Left ventricle myocardium inferior (tissue), 1 donor: ENCODE measurements at regions not wholly inside any gene's neighbourhood (a gene's known extent, or its start where the extent isn't known, plus 50 kb on each side); places are given as distances from the start of the nearest gene placed in this dataset.

Source experiments
- DNase-seq: peaks from one replicate; pipeline ENCODE4 v3.0.0-alpha.2; 2020
- H3K27ac ChIP-seq: fragments of 200-600 bp; replicated peaks from 2 replicates; pipeline ENCODE4 v1.8.0; 2021
- H3K27me3 ChIP-seq: fragments of 200-600 bp; 2 replicates; pipeline ENCODE4 v1.8.0; 2021; ENCODE audit warnings: low read depth
- H3K36me3 ChIP-seq: fragments of 200-600 bp; 2 replicates; pipeline ENCODE4 v1.8.0; 2021
- H3K4me1 ChIP-seq: fragments of 200-600 bp; 2 replicates; pipeline ENCODE4 v1.8.0; 2021
- H3K4me3 ChIP-seq: fragments of 200-600 bp; 2 replicates; pipeline ENCODE4 v1.8.0; 2021; ENCODE audit warnings: mild to moderate bottlenecking, moderate library complexity
- H3K9me3 ChIP-seq: fragments of 200-600 bp; replicated peaks from 2 replicates; pipeline ENCODE4 v1.8.0; 2021
- CTCF ChIP-seq: fragments of 200-600 bp; IDR thresholded peaks from 2 replicates; pipeline ENCODE4 v1.8.0; 2021; ENCODE audit warnings: antibody characterized with exemption, mild to moderate bottlenecking, borderline replicate concordance
- intact Hi-C: fragments of 100-400 bp; cut with micrococcal nuclease; formaldehyde crosslinking; loops from one replicate; pipeline ENCODE4 v1.11.0; 2022
- donor health status: DM: no; HTN: yes; CAD: no; lungs with severe emphysema.

- Histone ChIP-seq H3K27ac (no peak overlapping the region), H3K36me3 (no peaks in the 10 kb centered on the region), H3K9me3 (no peaks in the 10 kb centered on the region), H3K4me1 (no peaks in the 10 kb centered on the region), H3K27me3 (peaks cover 32% of the 10 kb centered on the region), H3K4me3 (no peak overlapping the region)
- TF ChIP-seq CTCF: no peak
- intact Hi-C loops: no loop called here
- DNase-seq: no peak
These were observed 230.6 kb upstream of the TENM4 start for GRCh38 chr11:79671401-79671800.

GRCh38 chr11:79670882-79671281 is 230.1 kb upstream of the TENM4 start:
- TF ChIP-seq CTCF: no peak
- no peak overlapping the region for H3K4me3 ChIP-seq
- H3K27ac ChIP-seq: no peak overlapping the region
- no peaks in the 10 kb centered on the region for H3K36me3 ChIP-seq
- DNase-seq: no peak
- peaks cover 26% of the 10 kb centered on the region for H3K27me3 ChIP-seq
- intact Hi-C loops: no loop called here
- H3K9me3 ChIP-seq: no peaks in the 10 kb centered on the region
- no peaks in the 10 kb centered on the region for H3K4me1 ChIP-seq

GRCh38 chr11:79668575-79668974 is 227.7 kb upstream of the TENM4 start:
- Histone ChIP-seq H3K36me3 (no peaks in the 10 kb centered on the region), H3K27me3 (peaks cover 26% of the 10 kb centered on the region), H3K4me1 (no peaks in the 10 kb centered on the region), H3K27ac (no peak overlapping the region), H3K9me3 (no peaks in the 10 kb centered on the region), H3K4me3 (no peak overlapping the region)
- peak; percentile 15 for DNase-seq
- intact Hi-C loops: no loop called here
- TF ChIP-seq CTCF: no peak

- H3K9me3 ChIP-seq: no peaks in the 10 kb centered on the region
- H3K36me3 ChIP-seq: no peaks in the 10 kb centered on the region
- no peak for TF ChIP-seq CTCF
- DNase-seq: no peak
- intact Hi-C loops: no loop called here
- H3K4me3 ChIP-seq: no peak overlapping the region
- H3K27ac ChIP-seq: no peak overlapping the region
- peaks cover 26% of the 10 kb centered on the region for H3K27me3 ChIP-seq
- H3K4me1 ChIP-seq: no peaks in the 10 kb centered on the region
These were observed 226.6 kb upstream of the TENM4 start for GRCh38 chr11:79667380-79667779.

- Histone ChIP-seq H3K4me3 (no peak overlapping the region), H3K27ac (no peak overlapping the region), H3K9me3 (no peaks in the 10 kb centered on the region), H3K27me3 (peaks cover 46% of the 10 kb centered on the region), H3K36me3 (no peaks in the 10 kb centered on the region), H3K4me1 (no peaks in the 10 kb centered on the region)
- no peak for DNase-seq
- TF ChIP-seq CTCF: no peak
- intact Hi-C loops: no loop called here
These were observed 222.2 kb upstream of the TENM4 start for GRCh38 chr11:79663017-79663416.

GRCh38 chr11:79661373-79661772 is 220.5 kb upstream of the TENM4 start:
- TF ChIP-seq CTCF: no peak
- no peaks in the 10 kb centered on the region for H3K36me3 ChIP-seq
- DNase-seq: no peak
- peaks cover 38% of the 10 kb centered on the region for H3K27me3 ChIP-seq
- H3K9me3 ChIP-seq: no peaks in the 10 kb centered on the region
- intact Hi-C loops: no loop called here
- no peak overlapping the region for H3K4me3 ChIP-seq
- H3K4me1 ChIP-seq: no peaks in the 10 kb centered on the region
- no peak overlapping the region for H3K27ac ChIP-seq
